ENCODE measurements at regions not wholly inside any gene's neighbourhood (a gene's known extent, or its start where the extent isn't known, plus 50 kb on each side); places are given as distances from the start of the nearest gene placed in this dataset.

- no peak overlapping the region for H3K27ac ChIP-seq (ENCODE audit: control insufficient read depth, insufficient read depth)
- ChIA-PET POLR2A (no interaction called here), CTCF (interaction anchor here (0.7 kb wide), 1 partner anchor 9 kb away, joined by 3 read pairs; no protein-coding TSS in a partner anchor), SMC1A (ENCODE audit: uncharacterized antibody, unreplicated experiment) (interaction anchor here (0.6 to 0.9 kb wide), 2 partner anchors 21 to 87 kb away, joined by 3 to 4 read pairs; no protein-coding TSS in a partner anchor), RAD21 (ENCODE audit: unreplicated experiment) (no interaction called here)
- no peaks in the 10 kb centered on the region for H3K4me1 ChIP-seq (ENCODE audit: control insufficient read depth, insufficient read depth, low read length)
- H3K9me3 ChIP-seq (replicated peaks; ENCODE audit: control insufficient read depth, insufficient read depth, low read length), result no peaks in the 10 kb centered on the region; the same call in 2 of the 3 replicates
- intact Hi-C loops (cut with micrococcal nuclease; ENCODE audit: unreplicated experiment), result no loop called here
- DNase-seq (ENCODE audit: low read depth, low spot score), result no peak
- no peak for TF ChIP-seq SMAD1 (IDR thresholded peaks at IDR 0.05; ENCODE audit: low read depth, partially characterized antibody)
- no peaks in the 10 kb centered on the region for H4K20me1 ChIP-seq (ENCODE audit: control insufficient read depth, insufficient read depth)
- 57% methylated on average over 3 of the region's 3 CpGs for WGBS (ENCODE audit: insufficient coverage, insufficient replicate concordance, low lambda C conversion rate, missing lambda C conversion rate)
- no peaks in the 10 kb centered on the region for H3K79me2 ChIP-seq (ENCODE audit: control insufficient read depth, insufficient read depth, low read length)
- no TSS peak for BruUV-seq (replicated peaks)
- no peak overlapping the region for H3K4me2 ChIP-seq (ENCODE audit: control insufficient read depth, insufficient read depth)
- H3K9ac ChIP-seq (ENCODE audit: control insufficient read depth, insufficient read depth, low read length), result no peak overlapping the region
- H3K4me3 ChIP-seq, result no peak overlapping the region
- FAIRE-seq, result no peak
- H3K27me3 ChIP-seq (replicated peaks in 1 of 2; ENCODE audit: control insufficient read depth in 2 of 2, insufficient read depth in 2 of 2, low read length in 1 of 2), result no peaks in the 10 kb centered on the region
- no peak for ATAC-seq
- H3K36me3 ChIP-seq (ENCODE audit: control insufficient read depth in 2 of 2, insufficient read depth in 2 of 2, low read length in 1 of 2), result no peaks in the 10 kb centered on the region
- in situ Hi-C loops (cut with MboI), result no loop called here
- H2AFZ ChIP-seq (ENCODE audit: control insufficient read depth, low read depth, low read length), result no peak overlapping the region
Measured at GRCh38 chrX:10923466-10923865, 187.7 kb upstream of the HCCS start.

GRCh38 chrX:10926404-10926803 lies 184.7 kb upstream of the HCCS start:
- Histone ChIP-seq H3K79me2 (ENCODE audit: control insufficient read depth, insufficient read depth, low read length) (no peaks in the 10 kb centered on the region), H3K4me1 (ENCODE audit: control insufficient read depth, insufficient read depth, low read length) (no peaks in the 10 kb centered on the region), H3K4me2 (ENCODE audit: control insufficient read depth, insufficient read depth) (no peak overlapping the region)

More at GRCh38 chrX:10926404-10926803, 184.7 kb upstream of the HCCS start:
- in situ Hi-C loops (cut with MboI), result no loop called here
- Histone ChIP-seq H2AFZ (ENCODE audit: control insufficient read depth, low read depth, low read length) (no peak overlapping the region), H3K27ac (ENCODE audit: control insufficient read depth, insufficient read depth) (no peak overlapping the region), H3K4me3 (no peak overlapping the region), H3K9me3 (replicated peaks; ENCODE audit: control insufficient read depth, insufficient read depth, low read length) (no peaks in the 10 kb centered on the region; the same call in 2 of the 3 replicates), H3K36me3 (ENCODE audit: control insufficient read depth in 2 of 2, insufficient read depth in 2 of 2, low read length in 1 of 2) (no peaks in the 10 kb centered on the region), H4K20me1 (ENCODE audit: control insufficient read depth, insufficient read depth) (no peaks in the 10 kb centered on the region), H3K9ac (ENCODE audit: control insufficient read depth, insufficient read depth, low read length) (no peak overlapping the region), H3K27me3 (replicated peaks in 1 of 2; ENCODE audit: control insufficient read depth in 2 of 2, insufficient read depth in 2 of 2, low read length in 1 of 2) (no peaks in the 10 kb centered on the region)
- no TSS peak for BruUV-seq (replicated peaks)
- ChIA-PET RAD21 (ENCODE audit: unreplicated experiment) (no interaction called here), CTCF (no interaction called here), POLR2A (no interaction called here), SMC1A (ENCODE audit: uncharacterized antibody, unreplicated experiment) (no interaction called here)
- no peak for TF ChIP-seq MAX (IDR thresholded peaks at IDR 0.05; ENCODE audit: low read depth, low read length)
- TF ChIP-seq ETV6 (conservative IDR thresholded peaks at IDR 0.05 in 1 of 2, IDR thresholded peaks at IDR 0.05 in 1 of 2; ENCODE audit: borderline replicate concordance in 1 of 2, low read depth in 1 of 2), result no peak
- TF ChIP-seq KDM1A (IDR thresholded peaks at IDR 0.05; ENCODE audit: borderline replicate concordance), result no peak
- no peak for TF ChIP-seq CHD4 (IDR thresholded peaks at IDR 0.05)
- no peak for TF ChIP-seq PAX5 (IDR thresholded peaks at IDR 0.05; ENCODE audit: borderline replicate concordance, low read depth, low read length)
- no peak for TF ChIP-seq E2F4 (IDR thresholded peaks at IDR 0.05; ENCODE audit: low read depth, low read length)
- no peak for TF ChIP-seq SMAD5 (IDR thresholded peaks at IDR 0.05; ENCODE audit: low read depth)
- TF ChIP-seq MEF2B (IDR thresholded peaks at IDR 0.05; ENCODE audit: partially characterized antibody, poor library complexity, severe bottlenecking), result no peak
- TF ChIP-seq MYC (IDR thresholded peaks at IDR 0.05; ENCODE audit: insufficient read depth, insufficient read length, insufficient replicate concordance, low read length, severe bottlenecking), result no peak
- intact Hi-C loops (cut with micrococcal nuclease; ENCODE audit: unreplicated experiment), result no loop called here
- no peak for DNase-seq (ENCODE audit: low read depth, low spot score)
- no peak for ATAC-seq
- FAIRE-seq, result no peak
- 6% methylated on average over 1 of the region's 1 CpG for WGBS (ENCODE audit: insufficient coverage, insufficient replicate concordance, low lambda C conversion rate, missing lambda C conversion rate)
